22Rv1 (cell line): ENCODE measurements at regions not wholly inside any gene's neighbourhood (a gene's known extent, or its start where the extent isn't known, plus 50 kb on each side); places are given as distances from the start of the nearest gene placed in this dataset.

Experiments used
- ZFX ChIP-seq: fragments of 450-650 bp; IDR thresholded peaks from 2 replicates; pipeline ENCODE4 v1.6.1; 2017; ENCODE audit warnings: antibody characterized with exemption, borderline replicate concordance
- TF ChIP-seq, protein P1 (sequence below): fragments of 450-650 bp; IDR thresholded peaks from 2 replicates; pipeline ENCODE4 v1.5.1; 2017; ENCODE audit warnings: mild to moderate bottlenecking

GRCh38 chr19:28644169-28644775 lies 568.7 kb downstream of the UQCRFS1 start:
- TF ChIP-seq, protein P1, sequence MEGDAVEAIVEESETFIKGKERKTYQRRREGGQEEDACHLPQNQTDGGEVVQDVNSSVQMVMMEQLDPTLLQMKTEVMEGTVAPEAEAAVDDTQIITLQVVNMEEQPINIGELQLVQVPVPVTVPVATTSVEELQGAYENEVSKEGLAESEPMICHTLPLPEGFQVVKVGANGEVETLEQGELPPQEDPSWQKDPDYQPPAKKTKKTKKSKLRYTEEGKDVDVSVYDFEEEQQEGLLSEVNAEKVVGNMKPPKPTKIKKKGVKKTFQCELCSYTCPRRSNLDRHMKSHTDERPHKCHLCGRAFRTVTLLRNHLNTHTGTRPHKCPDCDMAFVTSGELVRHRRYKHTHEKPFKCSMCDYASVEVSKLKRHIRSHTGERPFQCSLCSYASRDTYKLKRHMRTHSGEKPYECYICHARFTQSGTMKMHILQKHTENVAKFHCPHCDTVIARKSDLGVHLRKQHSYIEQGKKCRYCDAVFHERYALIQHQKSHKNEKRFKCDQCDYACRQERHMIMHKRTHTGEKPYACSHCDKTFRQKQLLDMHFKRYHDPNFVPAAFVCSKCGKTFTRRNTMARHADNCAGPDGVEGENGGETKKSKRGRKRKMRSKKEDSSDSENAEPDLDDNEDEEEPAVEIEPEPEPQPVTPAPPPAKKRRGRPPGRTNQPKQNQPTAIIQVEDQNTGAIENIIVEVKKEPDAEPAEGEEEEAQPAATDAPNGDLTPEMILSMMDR, result no peak
- no peak for TF ChIP-seq ZFX
